HL-60 (cell line): ENCODE measurements at regions not wholly inside any gene's neighbourhood (a gene's known extent, or its start where the extent isn't known, plus 50 kb on each side); places are given as distances from the start of the nearest gene placed in this dataset.

Experiments used
- DNase-seq, 2 experiments: peaks; one replicate each; pipeline ENCODE4 v3.0.0-alpha.2; 2010 to 2020; ENCODE audit warnings: low read depth in 1 of 2, low spot score in 1 of 2
- H3K27ac ChIP-seq: fragments of 250-450 bp; sonication (Bioruptor Pico); replicated peaks from 2 replicates; pipeline ENCODE4 v1.5.1; 2020; ENCODE audit warnings: mild to moderate bottlenecking, moderate library complexity
- H3K27me3 ChIP-seq: fragments of 250-450 bp; sonication (Bioruptor Pico); 2 replicates; pipeline ENCODE4 v1.5.1; 2021; ENCODE audit warnings: mild to moderate bottlenecking, moderate library complexity; ENCODE audit not compliant: insufficient read depth, poor library complexity, severe bottlenecking
- H3K4me3 ChIP-seq: replicated peaks from 2 replicates; pipeline ENCODE4 v1.5.1; 2011; ENCODE audit warnings: mild to moderate bottlenecking, control low read depth, low read length; ENCODE audit not compliant: insufficient read depth
- CTCF ChIP-seq: IDR thresholded peaks from one replicate; pipeline ENCODE4 v1.5.1; 2011; ENCODE audit warnings: low read length, control low read depth, inconsistent platforms; ENCODE audit not compliant: insufficient read depth
- GABPA ChIP-seq: IDR thresholded peaks from 2 replicates; pipeline ENCODE4 v1.6.1; 2012; ENCODE audit warnings: low read depth
- POLR2AphosphoS5 ChIP-seq: IDR thresholded peaks from 2 replicates; pipeline ENCODE4 v1.6.1; 2012; ENCODE audit warnings: low read depth
- SPI1 ChIP-seq: IDR thresholded peaks from 2 replicates; pipeline ENCODE4 v1.6.1; 2012; ENCODE audit warnings: low read depth, mild to moderate bottlenecking, borderline replicate concordance
- TF ChIP-seq, protein P1 (sequence below): IDR thresholded peaks from 2 replicates; pipeline ENCODE4 v1.6.1; 2012; ENCODE audit warnings: low read depth; ENCODE audit not compliant: insufficient replicate concordance

GRCh38 chr9:113724202-113724601 is 151.9 kb upstream of the ZNF618 start:
- H3K27me3 ChIP-seq, result no peaks in the 10 kb centered on the region
- TF ChIP-seq CTCF, result no peak
- TF ChIP-seq, protein P1, sequence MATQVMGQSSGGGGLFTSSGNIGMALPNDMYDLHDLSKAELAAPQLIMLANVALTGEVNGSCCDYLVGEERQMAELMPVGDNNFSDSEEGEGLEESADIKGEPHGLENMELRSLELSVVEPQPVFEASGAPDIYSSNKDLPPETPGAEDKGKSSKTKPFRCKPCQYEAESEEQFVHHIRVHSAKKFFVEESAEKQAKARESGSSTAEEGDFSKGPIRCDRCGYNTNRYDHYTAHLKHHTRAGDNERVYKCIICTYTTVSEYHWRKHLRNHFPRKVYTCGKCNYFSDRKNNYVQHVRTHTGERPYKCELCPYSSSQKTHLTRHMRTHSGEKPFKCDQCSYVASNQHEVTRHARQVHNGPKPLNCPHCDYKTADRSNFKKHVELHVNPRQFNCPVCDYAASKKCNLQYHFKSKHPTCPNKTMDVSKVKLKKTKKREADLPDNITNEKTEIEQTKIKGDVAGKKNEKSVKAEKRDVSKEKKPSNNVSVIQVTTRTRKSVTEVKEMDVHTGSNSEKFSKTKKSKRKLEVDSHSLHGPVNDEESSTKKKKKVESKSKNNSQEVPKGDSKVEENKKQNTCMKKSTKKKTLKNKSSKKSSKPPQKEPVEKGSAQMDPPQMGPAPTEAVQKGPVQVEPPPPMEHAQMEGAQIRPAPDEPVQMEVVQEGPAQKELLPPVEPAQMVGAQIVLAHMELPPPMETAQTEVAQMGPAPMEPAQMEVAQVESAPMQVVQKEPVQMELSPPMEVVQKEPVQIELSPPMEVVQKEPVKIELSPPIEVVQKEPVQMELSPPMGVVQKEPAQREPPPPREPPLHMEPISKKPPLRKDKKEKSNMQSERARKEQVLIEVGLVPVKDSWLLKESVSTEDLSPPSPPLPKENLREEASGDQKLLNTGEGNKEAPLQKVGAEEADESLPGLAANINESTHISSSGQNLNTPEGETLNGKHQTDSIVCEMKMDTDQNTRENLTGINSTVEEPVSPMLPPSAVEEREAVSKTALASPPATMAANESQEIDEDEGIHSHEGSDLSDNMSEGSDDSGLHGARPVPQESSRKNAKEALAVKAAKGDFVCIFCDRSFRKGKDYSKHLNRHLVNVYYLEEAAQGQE, result no peak
- no peak for TF ChIP-seq POLR2AphosphoS5
- no peak for TF ChIP-seq SPI1
- no peak for TF ChIP-seq GABPA
- H3K27ac ChIP-seq, result no peak overlapping the region
- DNase-seq, result no peak
- H3K4me3 ChIP-seq, result no peak overlapping the region

DNA sequence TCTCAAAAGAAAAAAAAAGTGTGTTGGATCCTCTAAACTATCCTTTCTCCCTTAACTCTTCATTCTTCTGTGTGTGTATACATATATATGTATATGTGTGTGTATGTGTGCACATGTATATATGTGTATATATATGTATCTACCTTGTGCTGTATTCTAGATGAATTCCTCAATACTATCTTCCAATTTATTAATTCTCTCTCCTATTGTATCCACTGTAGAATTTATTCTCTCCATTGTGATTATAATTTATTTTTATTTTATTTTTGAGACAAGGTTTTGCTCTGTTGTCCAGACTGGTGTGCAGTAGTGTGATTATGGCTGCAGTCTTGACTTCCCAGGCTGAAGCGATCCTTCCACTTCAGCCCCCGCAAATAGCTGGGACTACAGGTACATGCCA is 147.1 kb upstream of the ZNF618 start:
- H3K27me3 ChIP-seq, result no peaks in the 10 kb centered on the region
- no peak for DNase-seq
- no peak overlapping the region for H3K27ac ChIP-seq
- no peak overlapping the region for H3K4me3 ChIP-seq
- TF ChIP-seq POLR2AphosphoS5 (no peak), CTCF (no peak), SPI1 (no peak), GABPA (no peak)
- TF ChIP-seq, protein P1, result no peak

DNA sequence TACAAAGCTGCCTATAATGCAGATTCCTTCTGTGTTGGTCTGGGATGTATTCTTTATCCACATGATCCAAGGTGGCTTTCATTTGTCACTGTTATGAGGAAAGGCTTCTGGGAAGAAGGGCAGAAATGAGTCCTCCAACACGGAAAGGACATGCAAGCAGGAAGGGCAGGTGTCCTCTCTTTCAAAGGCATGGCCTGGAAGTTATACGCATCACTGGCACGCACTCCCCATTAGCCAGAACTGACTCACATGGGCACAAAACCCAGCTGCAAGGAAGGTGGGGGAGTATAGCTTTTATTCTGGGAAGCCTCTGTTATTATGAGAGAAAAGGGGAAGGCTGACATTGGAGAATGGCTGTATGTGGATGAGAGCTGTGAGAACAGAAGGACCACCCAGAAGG is 141.3 kb upstream of the ZNF618 start:
- no peak overlapping the region for H3K27ac ChIP-seq
- H3K27me3 ChIP-seq, result no peaks in the 10 kb centered on the region
- TF ChIP-seq GABPA (no peak), POLR2AphosphoS5 (no peak), CTCF (no peak), SPI1 (no peak)
- TF ChIP-seq, protein P1, result no peak
- H3K4me3 ChIP-seq, result no peak overlapping the region
- DNase-seq, result no peak
